ENCODE measurements at regions not wholly inside any gene's neighbourhood (a gene's known extent, or its start where the extent isn't known, plus 50 kb on each side); places are given as distances from the start of the nearest gene placed in this dataset.

GRCh38 chr4:97475621-97476020 lies 667.7 kb downstream of the STPG2 start (continued):
- no peak for TF ChIP-seq CTCF (conservative IDR thresholded peaks at IDR 0.05; ENCODE audit: low read depth in 2 of 2)
- no peak for TF ChIP-seq STAT1 (IDR thresholded peaks at IDR 0.05; ENCODE audit: unreplicated experiment)
- TF ChIP-seq REST (IDR thresholded peaks at IDR 0.05; ENCODE audit: unreplicated experiment): no peak

GRCh38 chr4:97477974-97478373 lies 665.3 kb downstream of the STPG2 start:
- Histone ChIP-seq H3K9me2 (ENCODE audit: insufficient read depth) (no peaks in the 10 kb centered on the region), H4K20me1 (replicated peaks; ENCODE audit: insufficient read depth) (no peaks in the 10 kb centered on the region), H3K4me1 (ENCODE audit: insufficient read depth) (no peaks in the 10 kb centered on the region), H3F3A (replicated peaks; ENCODE audit: low read depth) (no peaks in the 10 kb centered on the region), H3K4me2 (no peak overlapping the region), H3K4me3 (no peak overlapping the region), H2AFZ (no peak overlapping the region), H3K36me3 (ENCODE audit: insufficient read depth) (no peaks in the 10 kb centered on the region), H3K27me3 (ENCODE audit: insufficient read depth) (no peaks in the 10 kb centered on the region), H3K79me2 (replicated peaks; ENCODE audit: insufficient read depth) (no peaks in the 10 kb centered on the region), H3K27ac (ENCODE audit: low read depth) (no peak overlapping the region)
- DNase-seq (ENCODE audit: low spot score): no peak
- H3K4me3 Mint-ChIP-seq: no peak overlapping the region
- no peak overlapping the region for H3K27ac Mint-ChIP-seq
- no peaks in the 10 kb centered on the region for H3K27me3 Mint-ChIP-seq (ENCODE audit: insufficient read depth, low read depth, poor library complexity)
- peaks cover 4% of the 10 kb centered on the region; the same call in 2 of the 3 replicates for H3K36me3 Mint-ChIP-seq (ENCODE audit: low read depth)
- H3K4me1 Mint-ChIP-seq: no peaks in the 10 kb centered on the region
- H3K9me3 Mint-ChIP-seq: 0 out of 3 replicates have a peak, but pooled peaks cover 4% of the 10 kb centered on the region
- TF ChIP-seq STAT1 (IDR thresholded peaks at IDR 0.05; ENCODE audit: unreplicated experiment): no peak
- no peak for ATAC-seq

- Histone ChIP-seq H3K79me2 (replicated peaks; ENCODE audit: insufficient read depth) (no peaks in the 10 kb centered on the region), H3K9me2 (ENCODE audit: insufficient read depth) (no peaks in the 10 kb centered on the region), H3K36me3 (ENCODE audit: insufficient read depth) (no peaks in the 10 kb centered on the region), H4K20me1 (replicated peaks; ENCODE audit: insufficient read depth) (no peaks in the 10 kb centered on the region), H2AFZ (no peak overlapping the region), H3F3A (replicated peaks; ENCODE audit: low read depth) (no peaks in the 10 kb centered on the region), H3K4me3 (no peak overlapping the region), H3K27me3 (ENCODE audit: insufficient read depth) (no peaks in the 10 kb centered on the region), H3K27ac (ENCODE audit: low read depth) (no peak overlapping the region), H3K4me1 (ENCODE audit: insufficient read depth) (no peaks in the 10 kb centered on the region), H3K4me2 (no peak overlapping the region)
- H3K27ac Mint-ChIP-seq: no peak overlapping the region
- no peaks in the 10 kb centered on the region for H3K27me3 Mint-ChIP-seq (ENCODE audit: insufficient read depth, low read depth, poor library complexity)
- H3K4me3 Mint-ChIP-seq: no peak overlapping the region
- ATAC-seq: no peak
- H3K36me3 Mint-ChIP-seq (ENCODE audit: low read depth): no peaks in the 10 kb centered on the region
- no peak for TF ChIP-seq JUNB (IDR thresholded peaks at IDR 0.05; ENCODE audit: unreplicated experiment)
- no peak for TF ChIP-seq NANOG (IDR thresholded peaks at IDR 0.05; ENCODE audit: borderline replicate concordance)
- no peak for TF ChIP-seq CREB1 (CRISPR knock-in tag; IDR thresholded peaks at IDR 0.05; ENCODE audit: low read depth)
- no peak for TF ChIP-seq EZH2phosphoT487 (IDR thresholded peaks at IDR 0.05; ENCODE audit: unreplicated experiment)
- TF ChIP-seq ZNF331 (CRISPR knock-in tag; IDR thresholded peaks at IDR 0.05; ENCODE audit: low read depth): no peak
- no peak for TF ChIP-seq POLR2AphosphoS5 (IDR thresholded peaks at IDR 0.05; ENCODE audit: low read depth)
- no peaks in the 10 kb centered on the region for H3K4me1 Mint-ChIP-seq
- no peak for DNase-seq (ENCODE audit: low spot score)
- 0 out of 3 replicates have a peak, but pooled peaks cover 6% of the 10 kb centered on the region for H3K9me3 Mint-ChIP-seq
These were observed 663.9 kb downstream of the STPG2 start for GRCh38 chr4:97479388-97479787.

All from GM23338 (cell line).